Stimulated activated CD4-positive, alpha-beta T cell treated with anti-CD3 and anti-CD28 coated beads, TNF-alpha, amount 100 ng/mL, for 1 hour (primary cell): ENCODE measurements at regions not wholly inside any gene's neighbourhood (a gene's known extent, or its start where the extent isn't known, plus 50 kb on each side); places are given as distances from the start of the nearest gene placed in this dataset.
"Not testable (repeated sequence)": the region's sequence is repeated elsewhere in the genome, so short reads cannot be mapped to it uniquely, and the experiment has no call there.

Experiments
- DNase-seq, 3 donors: peaks; one replicate each; pipeline ENCODE4 v3.0.0-alpha.2; 2020; ENCODE audit warnings: low read depth in 3 of 3, low spot score in 1 of 3

DNA sequence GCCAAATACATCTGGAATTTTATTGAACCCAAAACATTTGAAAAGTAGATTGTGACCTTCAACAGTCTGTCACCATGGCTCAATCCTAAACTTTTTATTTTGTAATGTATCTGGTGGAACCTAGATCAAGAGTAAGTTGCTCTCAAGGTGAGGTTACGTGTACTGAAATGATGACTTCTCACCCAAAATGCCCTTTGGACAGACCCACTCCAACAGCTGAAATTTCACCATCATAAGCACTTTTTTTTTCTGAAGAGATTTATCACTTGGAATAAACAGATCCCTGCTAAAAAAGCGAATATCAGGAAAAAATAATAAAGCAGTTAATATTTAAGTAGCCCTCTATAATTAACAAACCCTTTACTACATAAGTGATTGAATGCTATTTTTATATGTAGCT lies 155.0 kb upstream of the FBXL7 start:
- no peak for DNase-seq

DNA sequence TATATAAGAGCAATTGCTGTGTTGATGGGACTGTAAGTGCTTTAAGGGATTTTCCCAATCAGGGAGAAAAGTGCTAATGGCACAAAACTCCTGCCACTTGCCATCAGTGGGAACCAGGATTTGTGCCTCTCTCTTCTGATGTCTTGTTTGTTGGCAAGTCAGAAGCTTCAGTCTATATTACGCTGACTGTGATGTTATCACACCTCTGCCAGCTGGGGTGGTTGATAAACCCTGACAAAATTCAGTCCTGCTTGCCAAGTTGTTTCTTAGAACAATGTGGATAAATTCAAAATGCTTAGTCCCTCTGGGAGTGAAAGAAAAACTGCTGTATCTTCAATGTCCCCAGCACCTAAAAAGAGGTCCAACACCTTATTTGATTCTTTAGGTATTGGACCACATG lies 161.4 kb upstream of the FBXL7 start:
- no peak for DNase-seq

DNA sequence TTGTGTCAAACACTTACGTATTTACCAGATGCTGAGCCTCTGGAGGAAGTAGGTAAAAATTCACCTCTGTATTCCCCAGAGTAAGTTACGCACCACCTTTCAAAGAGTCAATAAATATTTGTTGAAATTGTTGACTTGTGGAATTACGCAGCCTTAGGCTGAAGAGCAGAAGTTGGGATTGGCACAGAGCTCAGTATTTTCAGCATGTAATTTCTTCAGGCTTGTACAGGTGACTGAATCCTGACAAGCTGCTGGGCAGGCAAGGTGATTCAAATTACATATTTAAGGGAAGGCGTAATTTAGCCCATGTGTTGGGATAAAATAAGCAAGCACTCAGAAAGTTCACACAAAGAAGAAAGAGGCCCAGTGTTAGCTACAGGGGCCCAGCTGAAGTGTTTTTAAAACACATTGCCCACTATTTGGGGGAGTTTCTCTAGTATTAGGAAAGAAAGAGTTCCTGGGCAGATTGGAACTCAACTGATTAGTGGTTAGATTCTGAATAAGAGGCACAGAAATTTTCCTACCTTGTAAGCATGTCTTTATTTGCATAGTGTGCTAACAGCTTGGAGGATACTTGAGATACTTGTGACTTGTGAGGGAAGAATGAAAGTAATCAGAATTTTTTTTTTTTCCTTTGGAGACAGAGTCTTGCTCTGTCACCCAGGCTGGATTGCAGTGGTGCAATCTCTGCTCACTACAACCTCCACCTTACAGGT lies 165.3 kb upstream of the FBXL7 start:
- DNase-seq, result no peak

DNA sequence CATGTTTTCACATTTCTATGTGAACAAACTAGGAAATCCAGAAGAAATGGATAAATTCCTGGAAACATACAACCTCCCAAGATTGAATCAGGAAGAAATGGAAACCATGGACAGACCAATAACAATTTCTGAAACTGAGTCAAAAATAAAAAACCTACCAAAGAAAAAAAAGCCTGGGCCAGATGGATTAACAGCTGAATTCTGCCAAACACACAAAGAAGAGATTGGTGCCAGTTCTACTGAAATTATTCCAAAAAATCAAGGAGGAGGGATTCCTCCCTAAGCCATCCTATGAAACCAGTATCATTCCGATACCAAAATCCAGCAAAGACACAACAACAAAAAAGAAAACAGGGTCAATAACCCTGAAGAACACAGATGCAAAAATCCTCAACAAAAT lies 166.9 kb upstream of the FBXL7 start:
- no peak for DNase-seq

DNA sequence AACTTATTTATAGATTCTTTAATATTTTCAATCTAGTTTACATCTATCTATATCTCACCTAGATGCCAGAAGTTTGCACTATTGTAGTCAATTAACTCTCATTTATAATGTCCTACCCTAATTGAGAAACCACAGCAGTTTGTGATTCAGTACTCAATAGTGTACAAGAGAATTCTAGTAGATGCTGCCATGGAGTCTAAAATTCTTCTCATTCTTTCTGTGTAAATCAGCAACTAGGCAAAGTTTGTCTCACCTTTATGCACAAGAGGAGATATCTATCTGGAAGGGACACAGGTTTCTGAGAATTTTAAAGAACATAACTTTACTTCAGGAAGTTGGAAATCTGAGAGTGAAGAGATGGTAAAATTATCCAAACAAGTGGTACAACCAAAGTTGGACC lies 173.0 kb upstream of the FBXL7 start:
- DNase-seq, result no peak

DNA sequence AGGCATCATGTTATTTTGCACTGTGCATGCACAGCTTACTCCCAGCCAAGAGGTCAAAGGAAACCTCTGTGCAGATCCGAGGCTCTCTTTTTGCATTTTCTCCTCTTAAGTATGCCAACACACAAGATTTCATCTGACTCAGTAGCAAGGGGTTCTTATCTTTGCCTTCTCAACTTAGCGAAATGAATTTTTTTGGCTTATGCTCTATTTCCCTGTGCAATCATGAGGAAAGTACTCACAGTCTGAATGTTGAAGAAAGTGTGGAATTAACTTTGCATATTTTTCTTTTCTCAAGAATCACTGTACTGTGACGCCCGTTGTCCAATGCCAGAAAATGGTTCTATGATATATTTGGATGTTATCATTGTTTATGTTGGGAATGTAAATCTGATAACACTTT lies 173.5 kb upstream of the FBXL7 start:
- no peak for DNase-seq

DNA sequence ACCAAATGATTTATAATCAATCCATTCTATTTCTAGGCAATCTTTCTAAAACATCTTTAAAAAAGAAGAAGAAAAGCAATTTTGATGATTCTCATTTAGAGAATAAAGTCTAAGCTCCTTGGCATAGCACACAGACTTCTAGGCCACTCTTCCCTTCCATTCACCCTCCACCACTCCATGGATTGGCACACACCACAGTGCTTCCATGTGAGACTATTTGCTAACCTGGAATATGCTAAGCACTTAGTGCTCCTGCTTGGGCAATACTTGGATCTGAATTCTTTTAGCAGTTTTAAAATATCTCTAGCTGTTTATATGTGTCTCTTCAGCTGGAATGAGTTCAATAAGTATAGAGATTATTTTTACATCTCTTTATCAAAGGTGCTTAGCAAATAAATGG lies 177.6 kb upstream of the FBXL7 start:
- DNase-seq, result no peak

DNA sequence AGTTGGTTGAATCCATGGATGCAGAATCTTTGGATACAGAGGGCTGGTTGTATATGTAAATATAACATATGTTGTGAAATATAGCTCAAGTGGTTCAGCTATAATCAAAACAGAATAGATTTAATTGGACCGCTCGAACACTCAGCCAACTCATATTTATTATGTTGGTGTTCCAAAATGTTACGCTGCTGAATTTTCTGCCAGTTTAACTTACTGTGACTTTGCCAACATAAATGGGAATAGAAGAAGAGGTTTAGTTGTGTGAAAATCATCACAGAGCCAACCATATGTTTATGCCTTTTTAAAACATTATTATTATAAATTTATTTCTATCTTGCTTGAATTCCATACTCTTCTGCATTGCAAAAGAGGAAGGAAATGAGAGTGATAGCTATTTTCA lies 178.2 kb upstream of the FBXL7 start:
- no peak for DNase-seq

DNA sequence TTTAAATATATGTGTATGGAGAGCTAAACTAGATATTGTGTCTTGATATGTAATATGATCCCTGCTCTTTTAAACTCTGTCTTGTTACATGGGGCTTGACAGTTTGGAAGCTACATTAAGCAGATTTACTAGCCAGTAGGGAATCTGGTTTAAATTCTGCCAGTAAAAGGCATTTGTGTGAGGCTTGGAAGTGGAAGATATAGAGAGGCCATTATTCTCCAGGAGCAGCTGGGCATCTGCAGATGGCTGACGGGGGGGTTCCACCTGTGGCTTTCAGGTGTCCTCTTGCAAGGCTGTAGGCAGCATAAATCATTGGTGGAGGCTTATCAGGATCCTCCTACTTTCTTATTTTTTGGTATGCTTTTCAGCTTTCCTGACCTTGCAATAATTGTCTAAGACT lies 179.1 kb upstream of the FBXL7 start:
- DNase-seq, result no peak

DNA sequence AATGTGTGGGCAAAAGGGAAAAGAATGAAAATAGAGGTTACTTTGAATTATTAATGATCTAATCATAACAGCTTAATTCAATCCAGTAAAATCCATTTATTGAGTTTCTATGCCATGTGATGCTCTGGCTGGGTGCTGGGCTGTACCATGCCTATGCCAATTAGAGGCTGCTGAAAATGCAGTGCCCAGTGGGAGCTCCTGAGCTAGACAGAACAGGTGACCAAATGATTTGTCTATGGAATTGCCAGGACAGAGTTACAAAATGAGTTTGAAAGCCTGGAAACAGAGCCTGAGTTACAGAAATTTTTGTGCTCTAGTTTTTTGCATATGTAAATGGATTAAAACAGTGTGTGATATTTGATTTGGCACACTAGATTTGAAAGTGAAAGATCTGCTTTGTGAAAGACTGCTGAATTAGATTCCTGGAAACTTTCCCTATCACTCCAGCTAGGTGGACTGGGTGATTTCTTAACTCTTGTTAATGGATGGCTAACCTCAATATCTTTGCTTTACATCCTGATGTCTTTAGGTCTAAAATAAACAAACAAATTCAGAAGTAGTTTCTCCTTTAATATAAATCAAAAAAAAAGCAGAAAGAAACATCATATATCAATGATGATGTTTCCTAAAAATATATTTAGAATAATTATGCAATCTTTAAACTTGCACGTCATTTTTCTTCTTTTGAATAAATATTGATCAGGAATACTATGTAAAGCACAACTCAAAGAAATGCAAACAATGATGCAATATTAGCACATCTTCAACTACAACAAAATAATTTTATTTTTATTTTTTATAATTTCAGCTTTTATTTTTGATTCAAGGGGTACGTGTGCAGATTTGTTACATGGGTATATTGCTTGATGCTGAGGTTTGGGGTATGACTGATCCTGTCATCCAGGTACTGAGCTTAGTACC lies 194.8 kb upstream of the FBXL7 start:
- DNase-seq, result no peak

DNA sequence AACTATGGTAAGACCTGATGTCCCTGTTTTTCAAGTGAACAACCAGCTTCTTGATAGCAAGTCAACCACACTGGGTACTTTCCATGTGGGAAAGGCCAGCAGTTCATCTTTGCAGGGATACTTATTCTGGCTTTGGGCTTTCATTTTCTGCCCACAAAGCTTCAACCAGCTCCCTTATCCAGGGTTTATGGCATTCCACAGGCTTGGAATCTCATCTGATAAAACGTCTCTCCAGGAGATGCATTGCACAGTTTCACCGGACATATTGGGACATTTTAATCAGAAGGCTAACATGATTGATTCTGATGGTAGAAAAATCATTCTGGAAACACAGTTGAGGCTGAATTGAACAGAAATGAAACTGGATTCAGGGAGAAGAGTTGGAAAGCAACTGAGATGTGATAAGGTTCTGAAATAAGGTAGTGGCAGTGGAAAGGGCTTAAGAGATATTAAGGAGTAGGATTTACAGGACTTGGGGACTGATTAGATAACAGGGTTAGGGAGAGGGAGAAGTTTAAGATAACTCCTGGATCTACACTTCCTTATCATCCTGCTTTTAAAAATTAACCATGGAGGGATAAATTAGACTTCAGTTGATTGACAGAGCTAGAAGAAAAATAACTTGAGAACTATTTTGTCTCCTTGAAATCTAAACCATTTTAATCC lies 195.8 kb upstream of the FBXL7 start:
- no peak for DNase-seq

DNA sequence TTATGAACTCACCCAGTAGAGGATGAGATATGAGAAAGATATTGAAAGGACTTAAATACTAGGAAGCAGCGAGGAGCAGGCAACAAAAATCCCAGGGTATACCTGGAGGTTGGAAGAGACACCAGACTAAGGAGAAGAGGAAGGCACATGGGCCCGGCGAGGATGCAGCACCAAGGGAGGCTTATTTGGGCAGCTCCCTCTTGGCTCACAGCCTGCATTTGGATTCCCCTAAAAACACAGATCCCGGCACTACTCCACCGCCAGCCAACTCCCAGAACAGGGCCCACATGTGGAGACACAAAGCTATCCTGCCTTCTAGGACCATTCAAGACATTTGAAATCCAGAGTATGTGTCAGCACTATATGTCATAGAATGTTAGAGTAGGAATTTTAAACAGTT lies 199.8 kb upstream of the FBXL7 start:
- no peak for DNase-seq

DNA sequence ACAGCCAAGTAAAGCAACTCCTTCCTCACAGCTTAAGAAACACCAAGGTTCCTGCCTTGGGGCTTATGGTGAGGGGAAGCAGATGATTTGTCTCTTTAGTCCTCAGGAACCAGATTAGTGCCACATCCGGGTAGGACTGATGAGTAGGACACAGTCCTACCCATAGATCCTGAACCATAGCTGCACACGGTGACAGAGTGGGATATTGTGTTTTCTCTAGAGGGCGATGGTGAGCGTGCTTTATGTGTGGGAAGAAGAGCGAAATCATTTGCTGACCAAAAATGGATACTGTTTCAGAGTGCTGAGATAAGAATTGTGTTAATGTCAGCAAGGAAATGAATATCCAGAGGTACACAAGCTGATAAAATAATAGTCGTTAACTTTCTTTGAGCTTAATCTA lies 209.0 kb upstream of the FBXL7 start:
- DNase-seq, result no peak

DNA sequence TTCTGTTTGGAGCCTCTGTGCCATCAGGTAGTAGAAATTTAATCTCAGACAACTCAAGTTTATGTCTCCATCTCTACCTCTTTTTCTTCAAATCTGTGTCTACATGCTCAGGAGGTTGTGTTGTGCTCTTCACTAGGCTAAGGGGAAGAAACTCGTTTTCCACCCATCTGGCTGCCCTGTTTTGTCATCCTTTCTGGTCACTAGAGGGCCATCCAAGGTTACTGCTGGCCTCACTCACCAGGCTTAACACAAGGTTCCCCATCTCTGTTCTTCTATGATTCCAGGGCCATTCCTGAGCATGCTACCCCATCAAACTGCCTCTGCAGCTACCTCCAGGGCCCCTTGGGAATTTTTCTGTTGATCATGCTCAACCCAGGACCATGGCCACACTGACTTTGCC lies 213.3 kb upstream of the FBXL7 start:
- DNase-seq, result no peak

DNA sequence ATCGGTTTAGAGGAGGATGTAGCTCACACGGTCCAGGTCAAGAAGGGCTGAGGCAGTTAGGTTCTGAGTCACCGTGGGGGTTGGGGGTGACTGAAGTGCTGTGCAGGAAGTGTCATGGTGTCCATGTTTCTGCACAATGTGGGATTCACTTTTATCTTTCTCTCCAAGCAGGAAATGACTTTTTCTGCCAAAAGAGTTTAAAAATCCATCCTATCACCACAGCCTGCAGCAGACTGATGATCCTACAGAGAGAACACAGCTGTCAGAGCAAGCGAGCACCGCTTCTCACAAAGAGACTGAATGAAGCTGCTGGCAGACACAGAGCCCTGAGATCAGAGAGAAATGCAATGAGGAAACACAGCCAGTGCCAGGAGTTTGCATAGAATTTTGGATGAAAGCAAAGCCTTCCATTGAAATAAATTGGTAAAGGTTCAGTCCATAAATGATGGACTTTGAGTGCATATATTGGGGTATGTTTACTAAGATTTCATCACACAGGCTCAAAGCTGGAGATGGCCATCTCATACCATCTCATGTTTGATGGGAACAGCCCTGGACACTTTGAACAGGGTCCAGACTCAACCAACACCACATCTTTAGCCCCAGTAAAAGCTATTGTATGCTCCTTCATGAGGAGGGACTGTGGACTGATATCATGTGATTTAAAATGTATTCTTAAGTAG lies 213.9 kb upstream of the FBXL7 start:
- DNase-seq, result no peak

DNA sequence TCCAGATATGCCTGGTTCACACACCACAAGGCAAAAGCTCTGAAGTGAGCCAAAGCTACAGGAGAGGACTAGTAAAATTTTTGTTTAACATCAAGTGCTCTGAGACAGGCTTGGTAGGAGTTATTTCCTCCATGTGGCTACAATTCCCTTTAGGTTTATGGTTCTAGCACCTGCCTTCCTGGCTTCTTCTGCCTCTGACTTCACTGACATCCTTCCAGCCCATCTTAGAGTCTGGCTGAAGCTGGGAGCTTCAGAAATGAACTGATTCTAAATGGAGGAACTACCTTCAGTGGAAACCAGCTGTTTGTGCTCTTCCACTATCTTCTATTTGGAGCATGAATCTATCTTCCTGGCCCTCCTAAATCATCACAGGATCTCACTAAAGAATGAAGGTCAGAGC lies 215.3 kb upstream of the FBXL7 start:
- no peak for DNase-seq

DNA sequence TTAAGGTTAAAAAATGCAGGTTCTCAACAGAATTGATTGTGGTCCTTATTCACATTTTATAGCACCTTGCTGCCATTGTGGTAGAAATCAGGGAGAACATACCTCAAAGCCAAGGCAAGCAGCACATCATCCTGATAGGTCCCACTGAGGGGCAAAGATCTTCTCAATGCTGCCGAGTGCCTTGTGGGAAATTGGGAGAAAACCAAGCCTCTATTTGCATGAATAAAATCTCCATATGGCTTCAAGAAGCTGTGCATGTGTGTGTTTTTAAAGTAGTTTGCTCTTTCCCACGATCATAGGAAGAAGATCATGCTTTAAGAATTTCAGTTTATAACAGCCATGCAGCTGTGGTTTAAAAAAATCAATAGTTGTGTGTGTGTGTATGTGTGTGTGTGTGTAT lies 216.9 kb upstream of the FBXL7 start:
- DNase-seq, result no peak

DNA sequence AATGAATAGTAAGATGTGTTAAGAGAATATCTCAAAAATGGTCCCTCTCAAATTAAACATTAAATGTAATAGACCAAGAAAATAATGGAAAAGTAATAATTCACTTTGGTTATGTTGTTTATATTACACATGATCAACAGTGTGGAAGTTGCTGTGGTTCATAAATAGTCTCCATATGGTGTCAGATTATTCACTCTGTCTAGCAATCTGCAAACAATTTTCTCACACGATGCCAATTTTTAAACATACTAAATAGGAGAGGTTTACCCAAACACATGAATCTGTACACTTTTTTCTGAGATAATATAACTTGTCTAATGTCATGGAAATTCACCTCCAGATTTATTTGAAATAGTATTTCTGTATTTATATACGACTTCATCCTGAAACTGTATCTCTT lies 217.4 kb upstream of the FBXL7 start:
- no peak for DNase-seq

DNA sequence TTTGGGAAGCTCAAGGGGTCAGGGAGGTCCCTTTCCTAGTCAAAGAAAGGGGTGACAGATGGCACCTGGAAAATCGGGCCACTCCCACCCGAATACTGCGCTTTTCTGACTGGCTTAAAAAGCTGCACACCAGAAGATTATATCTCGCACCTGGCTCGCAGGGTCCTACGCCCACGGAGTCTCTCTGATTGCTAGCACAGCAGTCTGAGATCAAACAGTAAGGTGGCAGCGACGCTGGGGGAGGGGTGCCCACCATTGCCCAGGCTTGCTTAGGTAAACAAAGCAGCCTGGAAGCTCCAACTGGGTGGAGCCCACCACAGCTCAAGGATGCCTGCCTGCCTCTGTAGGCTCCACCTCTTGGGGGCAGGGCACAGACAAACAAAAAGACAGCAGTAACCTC lies 228.4 kb upstream of the FBXL7 start:
- DNase-seq, result not testable (repeated sequence)

DNA sequence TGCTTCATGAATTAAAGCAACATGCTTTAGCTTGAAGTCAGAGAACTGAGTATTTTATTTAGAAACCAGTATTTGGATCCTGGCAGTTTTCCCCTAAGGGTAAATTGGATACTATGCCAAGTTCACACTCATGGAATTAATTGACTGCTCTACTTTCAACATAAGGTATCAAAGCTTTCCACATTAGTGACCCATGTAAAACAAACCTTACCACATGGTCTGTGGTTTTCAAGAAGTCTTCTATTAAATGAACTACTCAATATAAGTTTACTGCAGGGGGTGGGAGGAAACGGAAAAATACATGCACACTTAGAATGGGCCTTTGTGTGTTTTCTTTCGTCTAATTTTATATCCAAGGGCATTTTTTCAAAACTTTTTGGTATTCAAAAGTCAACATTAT lies 232.0 kb upstream of the FBXL7 start:
- DNase-seq, result no peak

DNA sequence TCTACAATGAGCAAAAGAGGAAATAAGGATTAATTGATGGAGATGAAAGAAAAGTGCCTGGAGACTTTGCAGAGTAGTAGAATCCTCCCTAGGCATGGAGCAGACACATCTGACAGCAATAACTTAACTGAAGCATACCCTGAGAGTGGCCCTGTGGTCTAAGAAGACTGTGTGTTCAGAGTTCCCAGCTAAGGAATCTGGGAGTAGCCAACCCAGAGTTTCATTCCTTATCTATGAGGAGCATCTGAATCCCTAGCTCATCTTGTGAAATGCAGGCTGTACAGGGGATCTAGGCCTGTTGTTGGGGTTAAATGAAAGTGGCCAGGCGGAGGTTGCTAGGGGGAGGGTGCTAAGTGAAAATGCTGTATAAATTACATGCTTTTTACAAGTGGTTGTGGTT lies 233.1 kb upstream of the FBXL7 start:
- DNase-seq, result no peak

DNA sequence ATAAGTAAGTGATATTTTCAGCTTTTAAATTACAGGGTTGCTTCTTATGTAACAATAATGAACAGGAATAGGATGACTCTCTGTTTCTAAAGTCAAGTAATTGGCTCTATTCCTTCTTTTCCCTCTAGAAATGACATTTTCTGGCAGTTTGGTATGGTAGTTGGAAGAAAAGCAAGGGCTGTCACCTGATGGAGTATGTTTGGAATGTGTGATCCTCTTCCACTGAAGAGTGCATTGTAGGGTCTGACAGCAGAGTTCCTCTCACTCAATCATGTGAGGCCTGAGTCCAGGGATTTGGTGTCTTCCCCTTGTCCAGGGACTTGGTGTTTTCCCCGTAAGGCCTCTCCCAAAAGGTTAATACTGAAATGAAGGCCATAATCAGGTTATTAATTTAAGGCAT lies 233.8 kb upstream of the FBXL7 start:
- no peak for DNase-seq
